Activated CD4-positive, CD25-positive, alpha-beta regulatory T cell (primary cell): ENCODE measurements at regions not wholly inside any gene's neighbourhood (a gene's known extent, or its start where the extent isn't known, plus 50 kb on each side); places are given as distances from the start of the nearest gene placed in this dataset.
"Not testable (repeated sequence)": the region's sequence is repeated elsewhere in the genome, so short reads cannot be mapped to it uniquely, and the experiment has no call there.

Experiments
- DNase-seq, 4 experiments: peaks; one replicate each; lab custom pipeline; 2025; lab: John Stamatoyannopoulos, UW

DNA sequence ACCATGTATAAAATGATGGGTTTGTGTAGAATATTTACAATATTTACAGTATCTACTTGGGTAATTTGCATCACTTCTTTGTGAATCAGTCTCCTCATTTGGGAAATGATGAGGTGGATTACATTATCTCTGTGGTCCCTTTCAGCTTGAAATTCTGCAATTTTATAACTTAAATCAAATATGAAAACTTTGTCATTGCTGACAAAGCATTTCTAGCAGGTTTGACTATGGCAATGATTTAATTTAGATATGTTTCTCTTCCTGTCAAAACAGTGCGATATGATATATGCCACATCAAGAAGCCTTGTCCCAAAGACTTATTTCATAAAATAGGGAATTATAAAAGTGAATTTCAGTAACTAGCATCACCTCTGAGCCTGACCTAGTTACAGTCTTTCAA lies 315.8 kb upstream of the MEIS2 start:
- no peak for DNase-seq

DNA sequence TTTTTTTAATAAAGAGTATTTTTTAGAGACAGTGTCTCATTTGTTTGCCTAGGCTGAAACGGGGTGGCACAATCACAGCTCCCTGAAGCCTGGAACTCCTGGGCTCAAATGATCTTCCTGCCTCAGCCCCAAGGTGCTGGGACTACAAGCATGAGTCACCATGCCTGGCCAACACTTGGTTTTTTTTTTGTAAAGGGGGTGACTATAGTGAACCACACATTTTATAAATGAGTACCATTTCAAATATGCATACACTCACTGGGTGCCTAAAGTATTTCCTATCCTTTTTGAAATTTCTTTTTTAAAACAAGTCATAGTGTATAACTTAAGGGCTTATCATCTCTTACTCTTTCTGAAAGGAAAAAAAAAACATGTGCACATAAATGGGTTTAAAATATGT lies 325.2 kb upstream of the MEIS2 start:
- DNase-seq: no peak

DNA sequence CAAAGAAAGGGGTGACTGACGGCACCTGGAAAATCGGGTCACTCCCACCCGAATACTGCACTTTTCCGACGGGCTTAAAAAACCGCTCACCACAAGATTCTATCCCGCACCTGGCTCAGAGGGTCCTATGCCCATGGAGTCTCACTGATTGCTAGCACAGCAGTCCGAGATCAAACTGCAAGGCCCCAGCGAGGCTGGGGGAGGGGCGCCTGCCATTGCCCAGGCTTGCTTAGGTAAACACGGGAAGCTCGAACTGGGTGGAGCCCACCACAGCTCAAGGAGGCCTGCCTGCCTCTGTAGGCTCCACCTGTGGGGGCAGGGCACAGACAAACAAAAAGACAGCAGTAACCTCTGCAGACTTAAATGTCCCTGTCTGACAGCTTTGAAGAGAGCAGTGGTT lies 327.0 kb upstream of the MEIS2 start:
- DNase-seq: not testable (repeated sequence)

DNA sequence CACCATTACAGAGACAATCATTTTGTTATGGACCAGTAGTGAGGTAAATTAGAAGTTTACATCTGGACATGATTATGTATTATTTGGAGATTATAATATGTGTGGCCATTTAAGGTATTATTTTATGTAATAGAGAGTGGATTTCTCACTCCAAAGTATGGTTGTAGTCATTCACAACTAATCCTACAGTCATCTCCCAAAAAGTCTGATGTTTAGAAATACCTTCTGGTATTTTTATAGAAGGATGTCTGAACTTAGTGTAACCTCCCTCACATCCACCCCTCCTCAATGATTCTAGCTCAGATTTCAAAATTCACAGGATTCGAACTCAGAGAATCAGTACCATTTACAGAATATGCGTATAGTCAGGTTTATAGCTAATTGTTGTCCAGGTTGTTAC lies 346.6 kb upstream of the MEIS2 start:
- no peak for DNase-seq

DNA sequence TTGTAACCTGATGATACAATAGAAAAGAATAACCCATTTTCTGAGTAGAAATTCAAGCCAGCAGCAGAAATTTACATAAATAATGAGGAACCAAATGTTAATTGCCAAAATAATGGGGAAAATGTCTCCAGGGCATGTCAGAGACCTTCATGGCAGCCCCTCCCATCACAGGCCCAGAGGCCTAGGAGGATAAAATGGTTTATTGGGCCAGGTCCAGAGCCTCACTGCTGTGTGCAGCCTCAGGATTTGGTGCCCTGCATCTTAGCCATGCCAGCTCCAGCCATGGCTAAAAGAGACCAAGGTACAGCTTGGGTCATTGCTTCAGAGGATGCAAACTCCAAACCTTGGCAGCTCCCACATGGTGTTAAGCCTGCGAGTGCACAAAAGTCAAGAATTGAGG lies 352.1 kb upstream of the MEIS2 start:
- no peak for DNase-seq

DNA sequence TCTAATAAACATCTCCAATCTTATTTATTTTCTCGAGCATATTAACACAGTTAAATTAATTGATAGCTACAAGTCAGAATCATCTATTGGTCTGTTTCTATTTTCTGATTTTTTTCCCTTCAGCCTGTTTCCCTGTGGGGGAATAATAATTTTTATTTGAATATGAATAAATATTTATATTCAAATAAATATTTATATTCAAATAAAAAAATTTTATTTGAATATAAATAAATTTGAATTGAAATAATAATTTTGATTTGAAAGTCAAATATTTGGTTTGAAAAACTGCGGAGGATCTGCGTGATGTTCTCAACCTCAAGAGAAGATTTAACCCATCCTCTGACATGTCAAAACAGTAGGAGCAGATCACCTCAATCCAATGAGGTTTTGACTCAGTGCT lies 380.1 kb upstream of the MEIS2 start:
- DNase-seq: no peak

DNA sequence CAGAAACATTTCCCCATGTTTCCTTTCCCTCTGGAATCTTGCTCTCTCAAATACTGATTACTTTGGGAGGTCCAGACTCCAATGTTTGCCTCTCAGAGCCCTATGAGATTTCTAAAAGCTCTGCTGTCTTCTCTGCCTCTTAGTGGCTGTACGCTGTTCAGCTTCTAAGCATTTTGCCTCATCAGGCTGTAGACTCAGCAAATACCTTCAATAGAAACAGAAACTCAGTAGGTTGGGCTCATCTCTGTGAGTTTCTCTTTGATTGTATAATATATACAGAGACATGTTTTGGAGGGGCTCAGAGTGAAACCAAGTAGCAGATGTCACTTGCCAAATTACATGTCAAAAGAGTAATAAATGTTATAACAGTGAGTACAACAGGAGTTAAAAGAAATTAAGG lies 380.8 kb upstream of the MEIS2 start:
- DNase-seq: no peak

DNA sequence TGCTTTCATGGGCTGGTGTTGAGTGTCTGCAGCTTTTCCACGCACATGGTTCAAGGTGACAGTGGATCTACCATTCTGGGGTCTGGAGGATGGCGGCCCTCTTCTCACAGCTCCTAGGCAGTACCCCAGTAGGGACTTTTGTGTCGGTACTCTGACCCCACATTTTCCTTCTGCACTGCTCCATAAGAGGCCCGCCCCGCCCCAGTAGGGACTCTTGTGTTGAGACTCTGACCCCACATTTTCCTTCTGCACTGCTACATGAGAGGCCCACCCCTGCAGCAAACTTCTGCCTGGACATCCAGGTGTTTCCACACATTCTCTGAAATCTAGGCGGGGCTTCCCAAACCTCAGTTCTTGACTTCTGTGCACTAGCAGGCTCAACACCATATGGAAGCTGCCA lies 383.4 kb upstream of the MEIS2 start:
- DNase-seq: no peak

DNA sequence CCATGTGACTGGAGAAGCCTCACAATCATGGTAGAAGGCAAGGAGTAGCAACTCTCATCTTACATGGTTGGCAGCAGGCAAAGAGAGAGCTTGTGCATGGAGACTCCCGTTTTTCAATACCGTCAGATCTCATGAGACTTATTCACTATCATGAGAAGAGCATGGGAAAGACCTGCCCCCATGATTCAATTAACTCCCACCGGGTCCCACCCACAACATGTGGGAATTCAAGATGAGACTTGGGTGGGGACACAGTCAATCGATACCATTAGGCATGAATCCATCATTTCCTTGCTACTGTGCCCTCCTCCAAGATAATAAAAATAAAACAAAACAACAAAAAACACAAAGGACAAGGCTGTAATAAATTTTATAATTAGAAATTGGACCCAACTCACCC lies 384.7 kb upstream of the MEIS2 start:
- no peak for DNase-seq

DNA sequence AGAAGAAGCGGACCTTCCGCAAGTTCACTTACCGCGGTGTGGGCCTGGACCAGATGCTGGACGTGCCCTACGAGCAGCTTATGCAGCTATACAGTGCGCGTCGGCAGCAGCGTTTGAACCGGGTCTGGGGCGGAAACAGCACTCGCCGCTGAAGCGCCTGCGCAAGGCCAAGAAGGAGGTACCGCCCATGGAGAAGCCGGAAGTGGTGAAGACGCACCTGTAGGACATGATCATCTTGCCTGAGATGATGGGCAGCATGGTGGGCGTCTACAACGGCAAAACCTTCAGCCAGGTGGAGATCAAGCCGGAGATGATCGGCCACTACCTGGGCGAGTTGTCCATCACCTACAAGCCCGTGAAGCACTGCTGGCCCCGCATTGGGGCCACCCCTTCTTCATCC lies 390.4 kb upstream of the MEIS2 start:
- DNase-seq: no peak

DNA sequence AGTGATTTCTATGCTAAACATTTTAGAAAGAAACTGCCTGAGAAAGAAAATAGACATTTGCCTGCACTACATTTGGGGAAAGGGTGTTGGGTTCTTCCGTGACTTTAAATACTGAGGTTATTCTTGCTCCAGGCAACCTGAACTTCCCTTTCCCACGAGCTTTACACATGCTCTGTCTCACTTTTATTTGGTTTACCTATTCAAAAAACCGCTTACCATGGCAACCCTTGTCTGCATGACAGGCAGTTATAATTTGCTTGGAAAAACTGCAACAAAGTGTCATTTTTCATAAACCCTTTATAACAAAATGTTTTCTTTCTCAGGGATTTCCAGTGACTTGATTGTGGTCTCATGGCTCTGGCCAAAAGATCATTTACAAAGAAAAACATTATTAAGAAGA lies 416.3 kb upstream of the MEIS2 start:
- DNase-seq: no peak

DNA sequence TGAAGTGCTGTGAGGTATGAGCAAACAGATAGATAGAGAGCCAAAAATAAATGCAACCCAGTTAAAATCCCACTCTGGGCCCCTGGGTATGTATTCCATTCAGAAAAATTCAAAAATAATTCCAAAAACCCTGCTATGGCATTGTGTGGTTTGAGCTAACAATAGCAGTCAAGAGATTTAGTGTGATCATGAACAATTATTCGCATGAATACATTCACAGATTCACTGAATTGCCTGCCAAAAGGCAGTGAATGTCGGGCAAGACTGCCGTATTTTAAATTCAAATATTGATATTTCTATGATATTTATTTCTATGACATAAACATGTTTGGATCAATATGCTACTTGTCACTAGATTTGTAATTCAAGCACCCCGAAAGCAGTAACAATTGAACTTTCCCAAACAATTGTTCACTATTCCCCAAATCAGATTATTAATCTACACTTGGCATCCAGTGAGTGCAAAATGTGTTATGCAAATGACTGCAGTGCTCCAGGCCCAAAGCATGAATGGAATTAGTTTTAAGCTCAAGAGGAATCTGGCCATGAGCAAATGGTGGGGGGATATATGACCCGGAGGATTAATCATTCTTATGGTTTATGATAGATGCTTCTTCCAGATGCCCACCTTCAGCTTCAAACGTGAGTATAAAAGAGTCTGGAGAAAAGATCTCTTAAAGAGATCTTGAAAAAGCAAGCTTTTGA lies 417.0 kb upstream of the MEIS2 start:
- no peak for DNase-seq

DNA sequence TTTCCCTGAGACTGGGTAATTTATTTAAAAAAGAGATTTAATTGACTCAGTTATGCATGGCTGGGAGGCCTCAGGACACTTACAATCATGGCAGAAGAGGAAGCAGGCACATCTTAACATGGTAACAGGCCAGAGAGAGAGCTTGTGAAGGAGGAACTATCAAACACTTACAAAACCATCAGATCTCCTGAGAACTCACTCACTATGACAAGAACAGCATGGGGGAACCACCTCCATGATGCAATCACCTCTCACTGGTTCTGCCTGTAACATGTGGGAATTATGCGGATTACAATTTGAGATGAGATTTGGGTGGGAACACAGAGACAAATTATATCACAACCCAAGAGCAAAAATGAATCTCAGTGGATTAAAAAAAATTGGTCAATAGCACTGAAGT lies 416.0 kb upstream of the TMCO5A start:
- no peak for DNase-seq

DNA sequence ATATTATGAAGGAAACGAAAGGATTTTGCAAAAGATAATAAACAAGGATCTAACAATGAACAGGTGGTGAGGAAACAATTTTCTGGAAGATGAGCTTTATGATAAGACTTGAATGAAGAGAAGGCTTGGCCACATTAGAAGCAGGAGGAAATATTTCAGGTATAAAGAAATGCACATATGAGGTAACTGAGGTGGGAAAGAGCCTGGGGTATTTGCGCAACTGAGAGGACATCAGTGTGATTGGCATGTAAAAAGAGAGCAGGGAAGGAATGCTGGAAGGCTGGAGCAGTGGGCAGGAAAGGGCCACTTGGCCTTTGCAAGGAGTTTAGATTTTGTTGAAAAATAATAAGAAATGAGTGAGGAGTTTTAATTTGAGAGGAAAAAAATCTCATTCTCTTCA lies 414.4 kb upstream of the TMCO5A start:
- no peak for DNase-seq

DNA sequence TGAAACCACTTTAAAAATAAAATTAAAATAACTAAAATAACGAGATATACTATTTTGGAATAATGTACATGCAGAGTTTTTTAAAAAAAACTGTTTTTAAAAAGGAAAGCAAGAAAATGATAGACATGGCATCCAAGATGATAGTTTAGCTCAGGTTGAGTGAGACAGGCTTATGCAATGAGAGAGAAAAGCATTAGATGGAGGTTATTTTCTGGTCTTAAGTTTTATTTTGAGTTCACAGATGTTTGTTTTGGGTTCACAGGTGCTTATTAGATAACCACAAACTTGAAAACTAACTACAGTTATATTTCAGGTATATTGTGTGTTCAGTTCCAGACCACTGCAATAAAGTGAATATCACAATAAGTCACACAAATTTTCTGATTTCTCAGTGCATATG lies 413.6 kb upstream of the TMCO5A start:
- no peak for DNase-seq

DNA sequence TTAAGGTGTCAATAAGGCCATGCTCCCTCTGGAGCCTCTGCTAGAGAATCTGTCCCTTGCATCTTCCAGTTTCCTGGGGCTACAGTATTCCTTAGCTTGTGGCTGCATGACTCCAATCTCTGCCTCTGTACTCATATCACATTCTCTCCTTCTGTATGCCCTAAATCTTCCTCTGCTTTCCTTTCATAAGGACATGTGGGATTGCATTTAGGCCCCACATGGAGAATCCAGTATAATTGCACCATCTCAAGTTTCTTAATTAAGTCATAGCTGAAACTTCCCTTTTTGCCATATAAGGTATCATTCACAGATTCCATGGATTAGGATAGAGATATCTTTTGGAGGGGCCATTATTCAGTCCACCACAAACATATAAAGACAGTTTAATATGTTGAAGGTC lies 409.8 kb upstream of the TMCO5A start:
- no peak for DNase-seq

DNA sequence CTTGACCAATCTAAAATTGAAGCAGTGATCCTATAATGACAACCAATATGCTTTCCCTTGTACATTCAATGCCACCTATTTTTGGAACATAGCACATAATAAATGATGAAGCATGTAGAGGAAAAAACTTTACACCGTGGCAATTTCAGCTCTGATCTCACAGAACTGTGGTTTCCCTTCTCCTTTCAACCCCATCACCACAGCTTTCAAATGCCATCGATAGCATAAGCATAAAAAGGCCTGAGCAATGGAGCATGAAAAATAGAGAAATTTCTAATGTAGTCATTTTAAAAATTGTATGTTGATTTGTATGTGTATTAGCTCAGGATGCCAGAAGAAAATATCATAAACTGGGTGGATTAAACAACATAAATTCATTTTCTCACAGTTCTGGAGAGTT lies 406.0 kb upstream of the TMCO5A start:
- DNase-seq: no peak

DNA sequence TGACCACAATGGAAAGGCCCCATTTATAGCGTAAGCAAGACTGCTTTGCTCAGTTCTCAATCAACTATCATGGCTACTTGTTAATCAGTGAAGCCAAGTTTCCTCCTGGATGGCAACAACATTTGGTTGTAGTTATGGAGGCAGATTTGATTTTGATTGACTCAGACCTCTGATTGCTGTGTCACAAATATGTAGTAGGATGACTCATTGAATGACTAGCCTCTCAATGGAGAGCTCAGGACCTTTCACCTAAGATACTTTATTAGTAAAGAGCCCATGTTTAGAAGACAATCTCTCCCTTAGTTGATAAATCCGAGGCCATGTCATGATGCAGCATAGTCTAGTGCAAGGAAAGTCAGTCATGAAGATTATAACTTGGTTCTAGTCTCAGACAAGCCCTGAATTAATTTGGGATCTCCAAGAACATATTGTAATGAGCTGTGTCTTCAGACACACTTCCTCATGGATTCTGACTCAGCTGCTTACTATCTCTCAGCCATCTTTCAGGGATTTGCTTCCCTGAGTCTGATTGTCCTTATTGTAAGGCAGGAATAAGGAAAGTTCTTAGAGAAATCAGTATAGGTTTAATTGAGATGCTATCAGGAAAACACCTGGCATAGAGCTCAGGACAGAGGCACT lies 397.4 kb upstream of the TMCO5A start:
- DNase-seq: no peak

DNA sequence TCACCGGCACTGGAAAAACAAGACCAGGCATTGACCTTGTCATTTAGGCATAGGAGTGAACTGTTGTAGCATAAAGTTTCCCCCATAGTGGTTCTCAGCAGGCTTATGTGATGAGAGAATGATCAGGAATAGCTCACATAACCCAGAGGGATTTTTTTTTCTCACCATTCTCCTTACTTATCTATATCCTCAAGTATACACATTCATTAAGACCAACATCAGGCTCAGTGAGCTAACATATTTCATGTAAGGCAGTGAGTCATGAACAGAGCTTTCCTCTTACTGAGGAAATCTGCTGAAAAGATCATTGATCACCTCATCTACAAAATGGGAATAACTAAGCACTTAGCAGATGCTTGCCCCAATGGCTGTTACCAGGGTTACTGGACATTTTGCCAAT lies 396.6 kb upstream of the TMCO5A start:
- no peak for DNase-seq

DNA sequence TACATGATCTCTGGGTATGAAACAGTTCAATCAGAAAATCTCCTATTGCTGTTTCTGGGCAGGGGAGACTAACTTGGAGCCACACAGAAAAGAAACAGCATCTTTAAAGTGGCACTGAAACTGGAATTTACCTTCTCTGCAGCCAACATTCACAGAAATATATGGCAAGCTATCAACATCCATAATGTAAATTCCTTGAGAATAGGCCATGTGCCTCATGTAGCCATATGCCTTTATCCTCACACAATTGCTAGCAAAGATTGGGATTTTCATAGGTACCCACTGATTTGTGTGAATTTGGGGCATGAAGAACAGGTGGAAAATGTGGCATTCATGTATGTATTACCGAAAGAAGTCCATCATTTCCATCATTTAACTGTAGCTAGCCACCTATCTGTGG lies 386.3 kb upstream of the TMCO5A start:
- no peak for DNase-seq

DNA sequence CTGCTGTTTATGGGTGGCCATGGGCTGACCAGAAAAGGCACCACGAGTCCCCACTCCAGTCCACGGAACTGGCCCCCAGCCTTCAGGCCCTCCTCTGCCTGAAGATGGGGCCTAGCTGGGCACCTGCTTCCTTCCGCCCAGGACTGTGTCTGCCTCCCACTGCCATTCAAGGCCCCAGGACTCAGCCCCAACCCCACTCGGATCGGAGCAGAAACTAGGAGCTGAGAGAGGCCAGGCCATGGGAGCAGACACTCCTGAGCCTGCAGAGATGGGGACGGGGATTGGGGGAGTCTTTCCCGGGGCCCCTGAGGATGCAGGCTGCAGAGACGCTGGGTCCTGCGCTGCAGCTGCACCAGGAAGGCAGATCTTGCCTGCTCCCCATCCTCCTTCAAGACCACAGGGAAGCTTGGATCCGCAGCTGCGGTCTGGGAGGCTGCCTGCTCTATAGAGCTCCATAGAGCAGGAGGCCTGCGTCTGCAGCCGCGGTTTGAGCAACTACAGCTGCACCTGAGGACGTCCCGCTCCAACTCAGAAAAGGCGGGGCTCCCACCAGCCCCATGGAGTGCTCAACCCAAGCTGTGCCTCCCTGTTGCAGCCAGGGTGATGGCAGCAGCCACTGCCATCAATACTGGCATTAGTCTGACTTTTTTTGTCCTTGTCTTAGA lies 383.9 kb upstream of the TMCO5A start:
- no peak for DNase-seq

DNA sequence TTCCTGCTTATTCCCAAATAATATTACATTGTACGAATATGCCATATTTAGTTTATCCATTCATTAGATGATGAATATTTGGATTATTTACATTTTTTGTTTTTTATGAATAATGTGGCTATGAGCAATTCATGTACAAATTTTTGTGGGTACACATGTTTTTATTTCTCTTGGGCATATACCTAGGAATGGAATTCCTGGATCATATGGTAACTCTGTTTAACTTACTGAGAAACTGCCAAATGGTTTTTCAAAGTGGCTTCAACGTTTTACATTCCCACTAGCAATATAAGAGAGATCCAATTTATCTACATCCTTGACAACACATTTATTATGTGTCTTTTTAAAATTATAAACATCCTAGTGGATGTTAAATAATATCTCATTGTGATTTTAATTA lies 362.0 kb upstream of the TMCO5A start:
- no peak for DNase-seq

DNA sequence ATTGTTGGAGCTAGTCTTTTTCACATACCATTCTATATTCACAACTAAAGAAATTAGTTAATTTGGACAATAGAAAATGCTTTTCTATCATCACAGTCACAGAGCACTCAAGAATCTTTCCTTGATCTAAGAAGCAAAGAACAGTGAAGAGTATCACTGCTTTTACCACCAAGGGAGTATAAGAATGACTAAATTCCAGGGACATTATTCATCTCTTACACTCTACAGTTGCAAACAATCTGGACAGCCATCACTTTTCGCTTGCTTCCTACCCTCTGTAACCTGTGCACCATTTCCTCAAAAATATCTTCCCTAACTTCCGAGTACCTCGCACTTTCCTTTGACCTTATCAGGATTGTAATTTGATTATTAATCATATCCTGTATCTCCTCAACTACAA lies 359.5 kb upstream of the TMCO5A start:
- DNase-seq: no peak

DNA sequence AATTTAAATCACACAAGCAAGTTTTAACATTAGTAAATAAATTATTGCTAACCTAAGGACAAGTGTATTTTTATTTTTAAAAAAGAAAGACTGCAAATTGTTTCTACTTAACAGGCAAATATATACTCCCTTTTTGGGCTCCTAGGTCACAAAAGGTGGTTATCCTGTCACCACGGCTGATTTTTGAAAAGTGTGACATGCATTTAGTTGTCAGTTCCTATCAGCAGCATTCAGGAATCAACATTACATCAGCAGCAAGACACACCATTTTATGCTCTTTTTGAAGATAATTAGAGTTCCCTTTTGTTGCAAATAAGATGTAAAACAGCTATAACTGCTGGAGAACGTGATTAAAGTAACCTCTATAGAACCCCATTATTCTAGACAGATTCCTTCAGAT lies 357.5 kb upstream of the TMCO5A start:
- DNase-seq: no peak
